Liver (tissue), 7 donors: ENCODE measurements at regions not wholly inside any gene's neighbourhood (a gene's known extent, or its start where the extent isn't known, plus 50 kb on each side); places are given as distances from the start of the nearest gene placed in this dataset.

Source experiments
- DNase-seq: peaks from one replicate; pipeline ENCODE4 v3.0.0-alpha.2; 2017; ENCODE audit warnings: low spot score
- H3K27ac ChIP-seq, 2 donors: one replicate each; pipeline ENCODE4 v1.7.0; 2013; ENCODE audit warnings: inconsistent platforms in 2 of 2, low read length in 2 of 2, control low read depth in 1 of 2, low read depth in 1 of 2, mild to moderate bottlenecking in 1 of 2
- H3K27me3 ChIP-seq, 4 donors: one replicate each; pipeline versions ENCODE4 v1.6.1 to v1.7.0; 2013; ENCODE audit warnings: low read length in 3 of 4, inconsistent platforms in 1 of 4, mild to moderate bottlenecking in 1 of 4, moderate library complexity in 1 of 4; ENCODE audit not compliant: control insufficient read depth in 4 of 4, insufficient read depth in 4 of 4
- H3K36me3 ChIP-seq, 4 donors: one replicate each; pipeline versions ENCODE4 v1.6.1 to v1.7.0; 2013; ENCODE audit warnings: low read length in 3 of 4, mild to moderate bottlenecking in 3 of 4, low read depth in 1 of 4, moderate library complexity in 1 of 4; ENCODE audit not compliant: control insufficient read depth in 4 of 4, insufficient read depth in 3 of 4
- H3K4me1 ChIP-seq, 4 donors: one replicate each; pipeline versions ENCODE4 v1.6.1 to v1.7.0; 2013; ENCODE audit warnings: low read length in 3 of 4, mild to moderate bottlenecking in 3 of 4, moderate library complexity in 1 of 4; ENCODE audit not compliant: control insufficient read depth in 4 of 4, insufficient read depth in 4 of 4
- H3K4me3 ChIP-seq, 3 donors: one replicate each; pipeline versions ENCODE4 v1.6.1 to v1.7.0; 2013; ENCODE audit warnings: low read length in 3 of 3, control low read depth in 1 of 3, low read depth in 1 of 3, mild to moderate bottlenecking in 1 of 3
- H3K9ac ChIP-seq, 2 donors: one replicate each; pipeline ENCODE4 v1.7.0; 2013; ENCODE audit warnings: low read length in 2 of 2, mild to moderate bottlenecking in 2 of 2, moderate library complexity in 2 of 2, control low read depth in 1 of 2, low read depth in 1 of 2
- H3K9me3 ChIP-seq, 4 donors: one replicate each; pipeline versions ENCODE4 v1.6.1 to v1.7.0; 2013; ENCODE audit warnings: low read length in 3 of 4; ENCODE audit not compliant: control insufficient read depth in 4 of 4
- ATF3 ChIP-seq: IDR thresholded peaks from 2 replicates; pipeline ENCODE4 v1.6.1; 2016; ENCODE audit warnings: antibody characterized with exemption
- EGR1 ChIP-seq, 2 donors: IDR thresholded peaks; 2 replicates each; pipeline ENCODE4 v1.6.1; 2016 to 2018; ENCODE audit warnings: antibody characterized with exemption in 2 of 2, low read depth in 2 of 2
- FOXA1 ChIP-seq: IDR thresholded peaks from 2 replicates; pipeline ENCODE4 v1.6.1; 2016; ENCODE audit warnings: antibody characterized with exemption
- FOXA2 ChIP-seq: IDR thresholded peaks from 2 replicates; pipeline ENCODE4 v1.6.1; 2016; ENCODE audit warnings: antibody characterized with exemption
- GABPA ChIP-seq, 2 donors: IDR thresholded peaks in 1 of 2; conservative IDR thresholded peaks in 1 of 2; 2 replicates each; pipeline ENCODE4 v1.6.1; 2016; ENCODE audit warnings: antibody characterized with exemption in 2 of 2, mild to moderate bottlenecking in 1 of 2, moderate library complexity in 1 of 2
- HNF4G ChIP-seq: IDR thresholded peaks from 2 replicates; pipeline ENCODE4 v1.6.1; 2016; ENCODE audit warnings: antibody characterized with exemption
- JUND ChIP-seq, 2 donors: IDR thresholded peaks; 2 replicates each; pipeline ENCODE4 v1.6.1; 2016; ENCODE audit warnings: antibody characterized with exemption in 2 of 2
- NR2F2 ChIP-seq: IDR thresholded peaks from 2 replicates; pipeline ENCODE4 v1.6.1; 2016; ENCODE audit warnings: antibody characterized with exemption
- RXRA ChIP-seq, 2 donors: IDR thresholded peaks; 2 replicates each; pipeline ENCODE4 v1.6.1; 2017 to 2018; ENCODE audit warnings: antibody characterized with exemption in 2 of 2, mild to moderate bottlenecking in 1 of 2
- YY1 ChIP-seq: IDR thresholded peaks from 2 replicates; pipeline ENCODE4 v1.6.1; 2016; ENCODE audit warnings: antibody characterized with exemption, mild to moderate bottlenecking
- ZBTB33 ChIP-seq: IDR thresholded peaks from 2 replicates; pipeline ENCODE4 v1.6.1; 2016; ENCODE audit warnings: antibody characterized with exemption
- WGBS: extraction: QIAGEN DNeasy Blood & Tissue Kit; methylation state at CpG from one replicate; pipeline ENCODE4 v1.1.7; 2013; 5-methylcytosine and 5-hydroxymethylcytosine counted together
- TF ChIP-seq, protein P1 (sequence below): IDR thresholded peaks from 2 replicates; pipeline ENCODE4 v1.6.1; 2016; ENCODE audit warnings: antibody characterized with exemption
- donor health status: healthy.
- donor health status: healthy.
- donor health status: healthy.
- donor health status: healthy.

- Histone ChIP-seq H3K27ac (no peak overlapping the region), H3K9me3 (no peaks in the 10 kb centered on the region), H3K27me3 (no peaks in the 10 kb centered on the region), H3K9ac (no peak overlapping the region), H3K36me3 (no peaks in the 10 kb centered on the region), H3K4me3 (no peak overlapping the region), H3K4me1 (peaks cover 0 to 27% (median 18%) of the 10 kb centered on the region in 4 donors)
- no peak for DNase-seq
- 90% methylated on average over 3 of the region's 3 CpGs for WGBS
- TF ChIP-seq FOXA1 (no peak), NR2F2 (no peak), ATF3 (no peak), YY1 (no peak), FOXA2 (no peak), JUND (IDR thresholded peaks at IDR 0.05) (no peak), ZBTB33 (no peak), EGR1 (IDR thresholded peaks at IDR 0.05; ENCODE audit: low read depth in 2 of 2) (no peak), RXRA (IDR thresholded peaks at IDR 0.05) (no peak), GABPA (IDR thresholded peaks at IDR 0.05 in 1 of 2, conservative IDR thresholded peaks at IDR 0.05 in 1 of 2) (no peak), HNF4G (no peak)
- TF ChIP-seq, protein P1, sequence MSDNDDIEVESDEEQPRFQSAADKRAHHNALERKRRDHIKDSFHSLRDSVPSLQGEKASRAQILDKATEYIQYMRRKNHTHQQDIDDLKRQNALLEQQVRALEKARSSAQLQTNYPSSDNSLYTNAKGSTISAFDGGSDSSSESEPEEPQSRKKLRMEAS, result no peak
Observed at GRCh38 chr11:129268371-129268770, 76.2 kb upstream of the ARHGAP32 start.

- Histone ChIP-seq H3K27ac (no peak overlapping the region), H3K4me3 (no peak overlapping the region), H3K9ac (no peak overlapping the region), H3K27me3 (no peaks in the 10 kb centered on the region), H3K4me1 (peaks cover 0 to 22% (median 15%) of the 10 kb centered on the region in 4 donors), H3K9me3 (no peaks in the 10 kb centered on the region), H3K36me3 (no peaks in the 10 kb centered on the region)
- 74% methylated on average over 3 of the region's 3 CpGs for WGBS
- TF ChIP-seq YY1 (no peak), ZBTB33 (no peak)
- DNase-seq, result no peak
Observed at GRCh38 chr11:129267716-129268115, 75.6 kb upstream of the ARHGAP32 start.

DNA sequence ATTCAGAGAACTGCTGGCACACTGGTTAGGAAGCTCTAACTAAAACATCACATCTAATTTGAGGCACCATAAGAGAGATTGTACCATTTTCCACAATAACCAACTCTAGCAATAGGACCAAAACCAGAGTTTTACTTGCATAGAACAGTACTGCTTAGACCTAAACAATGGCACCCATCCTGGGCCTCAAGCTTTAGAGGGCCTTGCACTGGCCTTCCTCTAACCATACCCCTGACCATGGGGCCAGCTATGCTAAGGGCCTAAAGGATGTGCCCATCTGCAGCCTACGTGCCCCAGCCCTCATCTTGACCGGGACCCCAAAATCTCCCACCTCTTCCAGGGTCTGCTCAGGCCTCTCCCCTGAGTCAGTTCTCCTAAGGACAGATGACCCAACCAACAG lies 74.4 kb upstream of the ARHGAP32 start:
- Histone ChIP-seq H3K4me1 (peaks cover 0 to 11% (median 7%) of the 10 kb centered on the region in 4 donors), H3K9ac (no peak overlapping the region), H3K36me3 (no peaks in the 10 kb centered on the region), H3K9me3 (no peaks in the 10 kb centered on the region), H3K4me3 (no peak overlapping the region), H3K27me3 (no peaks in the 10 kb centered on the region), H3K27ac (no peak overlapping the region)
- DNase-seq, result no peak
- TF ChIP-seq FOXA2, result no peak
- WGBS, result 99% methylated on average over 2 of the region's 2 CpGs
